ENCODE measurements at regions not wholly inside any gene's neighbourhood (a gene's known extent, or its start where the extent isn't known, plus 50 kb on each side); places are given as distances from the start of the nearest gene placed in this dataset.
"Not testable (repeated sequence)": the region's sequence is repeated elsewhere in the genome, so short reads cannot be mapped to it uniquely, and the experiment has no call there.

- intact Hi-C loops (cut with DNase I), result no loop called here
- no peak for DNase-seq (ENCODE audit: low spot score)
Measured at GRCh38 chr3:150357923-150358607, 50.0 kb upstream of the TSC22D2 start.

GRCh38 chr3:150357140-150357539 is 51.0 kb upstream of the TSC22D2 start:
- intact Hi-C loops (cut with DNase I), result no loop called here
- no peak for DNase-seq (ENCODE audit: low spot score)
- no peak for ATAC-seq

More at GRCh38 chr3:150357923-150358607, 50.0 kb upstream of the TSC22D2 start:
- ATAC-seq, result no peak

GRCh38 chr3:150355574-150355973 is 52.5 kb upstream of the TSC22D2 start:
- ATAC-seq (no peak), DNase-seq (ENCODE audit: low spot score) (no peak)
- intact Hi-C loops (cut with DNase I), result no loop called here

- DNase-seq (ENCODE audit: low spot score) (no peak), ATAC-seq (no peak)
- intact Hi-C loops (cut with DNase I), result loop anchor here (2.0 kb wide), 1 partner anchor 20 kb away; no protein-coding TSS in a partner anchor
Measured at GRCh38 chr3:150352931-150353330, 55.2 kb upstream of the TSC22D2 start.

- DNase-seq (ENCODE audit: low spot score) (no peak), ATAC-seq (no peak)
- intact Hi-C loops (cut with DNase I), result no loop called here
Measured at GRCh38 chr3:150351398-150351797, 56.7 kb upstream of the TSC22D2 start.

- intact Hi-C loops (cut with DNase I), result no loop called here
- peak; percentile 74 for DNase-seq (ENCODE audit: low spot score)
- ATAC-seq, result peak; percentile 84
Measured at GRCh38 chr3:150349314-150350097, 58.6 kb upstream of the TSC22D2 start.

GRCh38 chr3:150348500-150348899 is 59.6 kb upstream of the TSC22D2 start:
- intact Hi-C loops (cut with DNase I), result no loop called here
- peak; percentile 77 for ATAC-seq
- no peak for DNase-seq (ENCODE audit: low spot score)

- intact Hi-C loops (cut with DNase I), result no loop called here
- ATAC-seq (no peak), DNase-seq (ENCODE audit: low spot score) (no peak)
Measured at GRCh38 chr3:150346981-150347863, 60.9 kb upstream of the TSC22D2 start.

GRCh38 chr3:150346266-150346665 is 61.8 kb upstream of the TSC22D2 start:
- intact Hi-C loops (cut with DNase I), result no loop called here
- DNase-seq (ENCODE audit: low spot score) (no peak), ATAC-seq (no peak)

- DNase-seq (ENCODE audit: low spot score), result no peak
- intact Hi-C loops (cut with DNase I), result no loop called here
- no peak for ATAC-seq
Measured at GRCh38 chr3:150345021-150345538, 63.0 kb upstream of the TSC22D2 start.

- ATAC-seq, result no peak
- intact Hi-C loops (cut with DNase I), result no loop called here
- DNase-seq (ENCODE audit: low spot score), result no peak
Measured at GRCh38 chr3:150344079-150344759, 63.9 kb upstream of the TSC22D2 start.

GRCh38 chr3:150342896-150343467 is 65.1 kb upstream of the TSC22D2 start:
- no peak for DNase-seq (ENCODE audit: low spot score)
- intact Hi-C loops (cut with DNase I), result no loop called here
- no peak for ATAC-seq

- ATAC-seq, result no peak
- intact Hi-C loops (cut with DNase I), result no loop called here
- no peak for DNase-seq (ENCODE audit: low spot score)
Measured at GRCh38 chr3:150341891-150342290, 66.2 kb upstream of the TSC22D2 start.

- DNase-seq (ENCODE audit: low spot score); intact Hi-C loops (cut with DNase I); ATAC-seq: not testable (repeated sequence)
Measured at GRCh38 chr3:150336363-150336762, 71.7 kb upstream of the TSC22D2 start.

- ATAC-seq (no peak), DNase-seq (ENCODE audit: low spot score) (no peak)
- intact Hi-C loops (cut with DNase I), result no loop called here
Measured at GRCh38 chr3:150335631-150336030, 72.5 kb upstream of the TSC22D2 start.

- ATAC-seq (no peak), DNase-seq (ENCODE audit: low spot score) (no peak)
- intact Hi-C loops (cut with DNase I), result no loop called here
Measured at GRCh38 chr3:150334974-150335373, 73.1 kb upstream of the TSC22D2 start.

- ATAC-seq, result no peak
- no peak for DNase-seq (ENCODE audit: low spot score)
- intact Hi-C loops (cut with DNase I), result no loop called here
Measured at GRCh38 chr3:150333477-150333876, 74.6 kb upstream of the TSC22D2 start.

- DNase-seq (ENCODE audit: low spot score) (no peak), ATAC-seq (no peak)
- intact Hi-C loops (cut with DNase I), result no loop called here
Measured at GRCh38 chr3:150331978-150332568, 76.0 kb upstream of the TSC22D2 start.

All from sciatic nerve (tissue), 2 donors.